K562 (cell line): ENCODE measurements at regions not wholly inside any gene's neighbourhood (a gene's known extent, or its start where the extent isn't known, plus 50 kb on each side); places are given as distances from the start of the nearest gene placed in this dataset.

Experiments
- BCOR ChIP-seq: fragments of 450-650 bp; IDR thresholded peaks from 2 replicates; pipeline ENCODE4 v1.6.1; 2016
- CEBPG ChIP-seq, 3 experiments: fragments of 200-800 bp in 1 of 3; sonication (Bioruptor generic) in 1 of 3; sonication (generic) in 1 of 3; formaldehyde crosslinking in 1 of 3; IDR thresholded peaks in 2 of 3; conservative IDR thresholded peaks in 1 of 3; 2 replicates each; pipeline versions ENCODE4 v1.6.1 to v1.8.0; 2016 to 2022; ENCODE audit warnings: missing compliant biosample characterization in 2 of 3, missing genetic modification characterization in 2 of 3, mild to moderate bottlenecking in 1 of 3, missing genetic modification reagents in 1 of 3
- FOXA3 ChIP-seq, 2 experiments: fragments of 450-650 bp in 1 of 2; sonication (generic) in 1 of 2; formaldehyde crosslinking; IDR thresholded peaks in 1 of 2; conservative IDR thresholded peaks in 1 of 2; 2 replicates each; pipeline versions ENCODE4 v1.4.0 to v1.8.0; 2020 to 2022; ENCODE audit warnings: mild to moderate bottlenecking in 2 of 2, missing genetic modification reagents in 1 of 2
- FOXJ2 ChIP-seq: fragments of 200-800 bp; sonication (Bioruptor generic); IDR thresholded peaks from 2 replicates; pipeline ENCODE4 v1.6.1; 2016; ENCODE audit warnings: missing genetic modification characterization, missing compliant biosample characterization
- HCFC1 ChIP-seq: IDR thresholded peaks from 2 replicates; pipeline ENCODE4 v1.6.1; 2012; ENCODE audit warnings: low read depth, low read length, improper control_type of control experiment
- HNRNPH1 ChIP-seq: fragments of 200-400 bp; formaldehyde crosslinking; optimal IDR thresholded peaks from 2 replicates; pipeline ENCODE3; 2017; ENCODE audit warnings: low read depth, mild to moderate bottlenecking, low read length, moderate library complexity
- MEIS2 ChIP-seq: fragments of 450-650 bp; IDR thresholded peaks from 2 replicates; pipeline ENCODE4 v1.6.1; 2014; ENCODE audit warnings: mild to moderate bottlenecking; ENCODE audit not compliant: partially characterized antibody
- TAL1 ChIP-seq: fragments of 450-650 bp; IDR thresholded peaks from 2 replicates; pipeline ENCODE4 v1.6.1; 2016; ENCODE audit warnings: mild to moderate bottlenecking
- ZNF766 ChIP-seq: fragments of 200-800 bp; sonication (Bioruptor generic); conservative IDR thresholded peaks from 2 replicates; pipeline ENCODE4 v1.6.1; 2016; ENCODE audit warnings: missing genetic modification characterization, missing compliant biosample characterization
- TF ChIP-seq, protein P1 (sequence below), 2 experiments: fragments of 450-650 bp in 1 of 2; sonication (generic) in 1 of 2; formaldehyde crosslinking in 1 of 2; IDR thresholded peaks in 1 of 2; conservative IDR thresholded peaks in 1 of 2; 2 replicates each; pipeline versions ENCODE4 v1.6.1 to v1.8.1; 2016 to 2023; ENCODE audit warnings: mild to moderate bottlenecking in 2 of 2, moderate library complexity in 2 of 2, inconsistent platforms in 1 of 2, missing genetic modification reagents in 1 of 2
- TF ChIP-seq, protein P2 (sequence below): fragments of 450-650 bp; IDR thresholded peaks from 2 replicates; pipeline ENCODE4 v1.6.1; 2016; ENCODE audit warnings: missing biosample characterization, missing genetic modification characterization

DNA sequence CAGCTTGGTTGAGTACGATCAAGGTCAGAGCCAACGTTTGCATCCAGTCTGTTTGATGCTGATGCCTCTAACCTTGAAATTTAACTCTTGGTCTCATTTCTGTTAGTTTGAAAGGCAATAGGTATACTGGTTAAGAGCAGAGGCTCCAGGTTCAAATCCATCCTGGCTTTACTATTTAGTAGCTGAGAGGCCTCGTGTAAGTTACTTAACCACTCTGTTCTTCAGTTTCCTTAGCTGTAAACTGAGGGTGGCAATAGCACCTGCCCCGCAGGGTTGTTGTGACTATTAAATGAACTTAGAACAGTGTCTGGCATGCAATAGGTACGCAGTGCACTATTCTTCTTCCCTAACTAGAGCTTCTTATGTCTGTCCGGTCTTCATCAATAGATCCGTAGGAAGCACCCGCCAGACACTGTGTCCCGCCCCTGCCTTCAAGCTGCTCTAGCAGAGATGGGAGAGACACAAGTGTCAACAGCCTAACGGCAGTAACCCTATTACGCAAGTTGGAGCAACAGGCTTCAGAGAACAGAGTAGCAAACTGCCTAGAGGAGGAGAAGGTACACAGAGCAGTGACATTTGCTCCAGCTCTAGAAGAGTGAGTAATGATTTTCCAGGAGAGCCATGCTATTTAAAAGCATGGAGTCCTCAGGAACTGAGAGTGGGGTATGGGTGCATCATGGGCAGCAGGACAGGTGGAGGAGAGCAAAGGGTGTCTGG, 62.7 kb upstream of the ST3GAL5 start (continued):
- TF ChIP-seq FOXJ2: no peak
- TF ChIP-seq, protein P1, sequence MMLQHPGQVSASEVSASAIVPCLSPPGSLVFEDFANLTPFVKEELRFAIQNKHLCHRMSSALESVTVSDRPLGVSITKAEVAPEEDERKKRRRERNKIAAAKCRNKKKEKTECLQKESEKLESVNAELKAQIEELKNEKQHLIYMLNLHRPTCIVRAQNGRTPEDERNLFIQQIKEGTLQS (IDR thresholded peaks at IDR 0.05): 0 out of 2 replicates have a peak, but pooled peaks have one; percentile 30
- TF ChIP-seq, protein P1 (CRISPR knock-in tag; conservative IDR thresholded peaks at IDR 0.05): no peak
- TF ChIP-seq FOXA3 (CRISPR knock-in tag; conservative IDR thresholded peaks at IDR 0.05 in 1 of 2, IDR thresholded peaks at IDR 0.05 in 1 of 2): peak in 1 of 2 experiments; percentile 54; a peak in 1 of 4 replicates
- TF ChIP-seq BCOR: 0 out of 2 replicates have a peak, but pooled peaks have one; percentile 62
- TF ChIP-seq HNRNPH1: no peak
- TF ChIP-seq ZNF766 (CRISPR knock-in tag): 0 out of 2 replicates have a peak, but pooled peaks have one; percentile 5
- TF ChIP-seq, protein P2, sequence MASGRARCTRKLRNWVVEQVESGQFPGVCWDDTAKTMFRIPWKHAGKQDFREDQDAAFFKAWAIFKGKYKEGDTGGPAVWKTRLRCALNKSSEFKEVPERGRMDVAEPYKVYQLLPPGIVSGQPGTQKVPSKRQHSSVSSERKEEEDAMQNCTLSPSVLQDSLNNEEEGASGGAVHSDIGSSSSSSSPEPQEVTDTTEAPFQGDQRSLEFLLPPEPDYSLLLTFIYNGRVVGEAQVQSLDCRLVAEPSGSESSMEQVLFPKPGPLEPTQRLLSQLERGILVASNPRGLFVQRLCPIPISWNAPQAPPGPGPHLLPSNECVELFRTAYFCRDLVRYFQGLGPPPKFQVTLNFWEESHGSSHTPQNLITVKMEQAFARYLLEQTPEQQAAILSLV (tag): 0 out of 2 replicates have a peak, but pooled peaks have one; percentile 9
- TF ChIP-seq HCFC1: 0 out of 2 replicates have a peak, but pooled peaks have one; percentile 8
- peak; percentile 13; the same call in 1 of the 2 replicates for TF ChIP-seq TAL1
- peak; percentile 16 for TF ChIP-seq MEIS2
- peak; percentile 92 for TF ChIP-seq CEBPG (CRISPR knock-in tag; IDR thresholded peaks at IDR 0.05)
- TF ChIP-seq CEBPG (tag; conservative IDR thresholded peaks at IDR 0.05 in 1 of 2, IDR thresholded peaks at IDR 0.05 in 1 of 2): peak; percentile 84 to 94
